Transverse colon (tissue), 4 donors: ENCODE measurements at regions not wholly inside any gene's neighbourhood (a gene's known extent, or its start where the extent isn't known, plus 50 kb on each side); places are given as distances from the start of the nearest gene placed in this dataset.

ENCODE experiments used
- DNase-seq: peaks from one replicate; pipeline ENCODE4 v3.0.0-alpha.2; 2019
- H3K27ac ChIP-seq, 4 donors: fragments of 200-600 bp; sonication (generic); 2 replicates each; pipeline ENCODE4 v1.5.1; 2016 to 2018; ENCODE audit warnings: inconsistent platforms in 4 of 4
- H3K27me3 ChIP-seq: fragments of 200-600 bp; sonication (generic); 2 replicates; pipeline ENCODE4 v1.5.1; 2017; ENCODE audit warnings: inconsistent platforms
- H3K36me3 ChIP-seq, 4 donors: fragments of 200-600 bp; sonication (generic); 2 replicates each; pipeline ENCODE4 v1.5.1; 2017 to 2019; ENCODE audit warnings: inconsistent platforms in 4 of 4
- H3K4me1 ChIP-seq, 4 donors: fragments of 200-600 bp; sonication (generic); 2 replicates each; pipeline ENCODE4 v1.5.1; 2017 to 2020; ENCODE audit warnings: inconsistent platforms in 4 of 4
- H3K4me3 ChIP-seq, 4 donors: fragments of 200-600 bp; sonication (generic); 1 replicate in 1 of 4; 2 replicates in 3 of 4; pipeline versions ENCODE4 v1.5.1 to v1.6.1; 2017 to 2019; ENCODE audit warnings: inconsistent platforms in 4 of 4
- H3K9me3 ChIP-seq, 2 donors: fragments of 200-600 bp; sonication (generic); 2 replicates each; pipeline ENCODE4 v1.5.1; 2017 to 2019; ENCODE audit warnings: inconsistent platforms in 2 of 2
- EP300 ChIP-seq: sonication (generic); formaldehyde crosslinking; IDR thresholded peaks from one replicate; pipeline ENCODE4 v1.6.1; 2017; ENCODE audit warnings: antibody characterized with exemption, low read depth
- POLR2A ChIP-seq: fragments of 450-650 bp; IDR thresholded peaks from one replicate; pipeline ENCODE4 v1.6.1; 2016; ENCODE audit warnings: antibody characterized with exemption, mild to moderate bottlenecking, moderate library complexity
- POLR2AphosphoS5 ChIP-seq, 3 donors: sonication (generic); formaldehyde crosslinking; IDR thresholded peaks; one replicate each; pipeline ENCODE4 v1.6.1; 2016; ENCODE audit warnings: antibody characterized with exemption in 3 of 3
- WGBS, 2 donors: methylation state at CpG; one replicate each; pipeline ENCODE4 v1.1.5; 2018; ENCODE audit warnings: low coverage in 1 of 2; 5-methylcytosine and 5-hydroxymethylcytosine counted together
- in situ Hi-C, 4 donors: fragments of 200-750 bp; cut with MboI; loops; one replicate each; pipeline versions ENCODE4 v1.15.0 to v1.15.1; 2017; ENCODE audit warnings: low sequenced_read_pairs in 3 of 4, low pct_ligation_motif_present in 1 of 4, low pct_unique_long_range_greater_than_20kb in 1 of 4
- intact Hi-C: fragments of 100-400 bp; cut with DNase I; formaldehyde crosslinking; loops from one replicate; pipeline ENCODE4 v1.15.1; 2023; ENCODE audit warnings: low total_unique reads
- TF ChIP-seq, protein P1 (sequence below), 5 experiments: fragments of 200-600 bp in 3 of 5; fragments of 450-650 bp in 2 of 5; sonication (generic) in 3 of 5; IDR thresholded peaks; 1 replicate in 2 of 5; 2 replicates in 3 of 5; pipeline ENCODE4 v1.5.1; 2016 to 2017; ENCODE audit warnings: antibody characterized with exemption in 5 of 5, inconsistent platforms in 3 of 5, mild to moderate bottlenecking in 2 of 5, moderate library complexity in 1 of 5

- DNase-seq = no peak
- 85 to 94% methylated on average over 3 to 12 of the region's 12 CpGs for WGBS, 2 donors
- TF ChIP-seq POLR2AphosphoS5 (IDR thresholded peaks at IDR 0.05) (no peak), POLR2A (no peak), EP300 (no peak)
- TF ChIP-seq, protein P1, sequence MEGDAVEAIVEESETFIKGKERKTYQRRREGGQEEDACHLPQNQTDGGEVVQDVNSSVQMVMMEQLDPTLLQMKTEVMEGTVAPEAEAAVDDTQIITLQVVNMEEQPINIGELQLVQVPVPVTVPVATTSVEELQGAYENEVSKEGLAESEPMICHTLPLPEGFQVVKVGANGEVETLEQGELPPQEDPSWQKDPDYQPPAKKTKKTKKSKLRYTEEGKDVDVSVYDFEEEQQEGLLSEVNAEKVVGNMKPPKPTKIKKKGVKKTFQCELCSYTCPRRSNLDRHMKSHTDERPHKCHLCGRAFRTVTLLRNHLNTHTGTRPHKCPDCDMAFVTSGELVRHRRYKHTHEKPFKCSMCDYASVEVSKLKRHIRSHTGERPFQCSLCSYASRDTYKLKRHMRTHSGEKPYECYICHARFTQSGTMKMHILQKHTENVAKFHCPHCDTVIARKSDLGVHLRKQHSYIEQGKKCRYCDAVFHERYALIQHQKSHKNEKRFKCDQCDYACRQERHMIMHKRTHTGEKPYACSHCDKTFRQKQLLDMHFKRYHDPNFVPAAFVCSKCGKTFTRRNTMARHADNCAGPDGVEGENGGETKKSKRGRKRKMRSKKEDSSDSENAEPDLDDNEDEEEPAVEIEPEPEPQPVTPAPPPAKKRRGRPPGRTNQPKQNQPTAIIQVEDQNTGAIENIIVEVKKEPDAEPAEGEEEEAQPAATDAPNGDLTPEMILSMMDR (IDR thresholded peaks at IDR 0.05) = no peak
- H3K36me3 ChIP-seq = no peaks in the 10 kb centered on the region
- no peaks in the 10 kb centered on the region for H3K9me3 ChIP-seq
- H3K27me3 ChIP-seq = peaks cover 18% of the 10 kb centered on the region
- no peak overlapping the region for H3K4me3 ChIP-seq
- no peaks in the 10 kb centered on the region for H3K4me1 ChIP-seq
- H3K27ac ChIP-seq = no peak overlapping the region
- in situ Hi-C loops = no loop called here
- intact Hi-C loops = no loop called here
These were observed 69.8 kb upstream of the ESRRB start for GRCh38 chr14:76306131-76306530.

- no peak for DNase-seq
- no peaks in the 10 kb centered on the region for H3K4me1 ChIP-seq
- no peak overlapping the region for H3K27ac ChIP-seq
- H3K4me3 ChIP-seq = no peak overlapping the region
- in situ Hi-C loops = no loop called here
- H3K36me3 ChIP-seq = no peaks in the 10 kb centered on the region
- WGBS, 2 donors = 86 to 90% methylated on average over 6 to 15 of the region's 15 CpGs
- H3K27me3 ChIP-seq = peaks cover 24% of the 10 kb centered on the region
- no peaks in the 10 kb centered on the region for H3K9me3 ChIP-seq
- intact Hi-C loops = no loop called here
- TF ChIP-seq, protein P1 (IDR thresholded peaks at IDR 0.05) = no peak
- TF ChIP-seq EP300 (no peak), POLR2A (no peak), POLR2AphosphoS5 (IDR thresholded peaks at IDR 0.05) (no peak)
These were observed 67.9 kb upstream of the ESRRB start for GRCh38 chr14:76307786-76308780.

DNA sequence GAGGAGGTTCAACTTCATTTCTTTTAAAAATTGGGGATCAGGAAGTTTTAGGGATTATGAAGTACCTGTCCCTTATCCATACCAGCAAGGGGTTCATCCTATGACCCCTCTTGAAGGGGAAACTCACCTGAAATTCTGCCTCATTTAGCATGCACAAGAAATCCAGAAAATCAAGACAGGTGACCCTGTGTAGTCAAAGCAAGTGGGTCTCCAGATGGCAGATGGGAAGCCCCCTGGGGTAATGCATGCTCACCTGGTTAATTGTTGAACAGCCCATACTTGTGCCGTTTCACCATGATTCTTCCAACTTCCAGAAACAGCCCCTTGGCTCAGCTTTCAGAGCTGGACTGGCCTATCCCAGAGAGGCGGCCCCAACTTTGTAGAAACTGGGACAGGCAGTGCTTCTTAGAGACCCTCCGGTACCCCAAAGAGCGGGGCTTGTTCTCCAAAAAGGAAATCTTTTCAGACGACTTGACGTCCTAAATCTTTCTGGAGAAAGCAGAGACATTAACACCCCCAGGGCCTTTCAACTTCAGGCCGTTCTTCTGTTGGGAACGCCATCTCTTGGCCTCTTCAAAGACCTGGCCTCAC lies 66.3 kb upstream of the ESRRB start:
- Histone ChIP-seq H3K27me3 (peaks cover 24% of the 10 kb centered on the region), H3K4me1 (no peaks in the 10 kb centered on the region), H3K27ac (no peak overlapping the region), H3K36me3 (no peaks in the 10 kb centered on the region), H3K9me3 (no peaks in the 10 kb centered on the region), H3K4me3 (no peak overlapping the region)
- no peak for DNase-seq
- intact Hi-C loops (no loop called here), in situ Hi-C loops (no loop called here)
- TF ChIP-seq EP300 (no peak), POLR2AphosphoS5 (IDR thresholded peaks at IDR 0.05) (no peak)
- TF ChIP-seq, protein P1 (IDR thresholded peaks at IDR 0.05) = no peak
- 73 to 90% methylated on average over 2 to 8 of the region's 8 CpGs for WGBS, 2 donors

- Histone ChIP-seq H3K27ac (no peak overlapping the region), H3K36me3 (no peaks in the 10 kb centered on the region), H3K4me1 (no peaks in the 10 kb centered on the region), H3K4me3 (no peak overlapping the region), H3K27me3 (peaks cover 24% of the 10 kb centered on the region), H3K9me3 (no peaks in the 10 kb centered on the region)
- TF ChIP-seq POLR2AphosphoS5 (IDR thresholded peaks at IDR 0.05) = no peak
- WGBS, 2 donors = 53 to 63% methylated on average over 3 to 13 of the region's 13 CpGs
- DNase-seq = no peak
- intact Hi-C loops = no loop called here
- in situ Hi-C loops = no loop called here
These were observed 64.7 kb upstream of the ESRRB start for GRCh38 chr14:76311079-76311758.
